Peyer's patch (tissue), 4 donors: ENCODE measurements at regions not wholly inside any gene's neighbourhood (a gene's known extent, or its start where the extent isn't known, plus 50 kb on each side); places are given as distances from the start of the nearest gene placed in this dataset.

Experiments
- DNase-seq, 3 donors: peaks; one replicate each; pipeline ENCODE4 v3.0.0-alpha.2; 2017 to 2019
- H3K27ac ChIP-seq, 4 donors: fragments of 200-600 bp; sonication (generic); one replicate each; pipeline ENCODE4 v1.5.1; 2016 to 2019
- H3K27me3 ChIP-seq, 2 donors: fragments of 200-600 bp; sonication (generic); one replicate each; pipeline ENCODE4 v1.5.1; 2019
- H3K36me3 ChIP-seq, 3 donors: fragments of 200-600 bp; sonication (generic); one replicate each; pipeline ENCODE4 v1.5.1; 2016 to 2019
- H3K4me1 ChIP-seq, 4 donors: fragments of 200-600 bp; sonication (generic); one replicate each; pipeline ENCODE4 v1.5.1; 2016 to 2019
- H3K4me3 ChIP-seq, 4 donors: fragments of 200-600 bp; sonication (generic); 1 replicate in 3 of 4; 2 replicates in 1 of 4; pipeline ENCODE4 v1.5.1; 2016 to 2019; ENCODE audit warnings: mild to moderate bottlenecking in 1 of 4
- H3K9me3 ChIP-seq, 4 donors: fragments of 200-600 bp; sonication (generic); one replicate each; pipeline ENCODE4 v1.5.1; 2016 to 2019; ENCODE audit warnings: mild to moderate bottlenecking in 1 of 4
- POLR2A ChIP-seq, 2 donors: fragments of 450-650 bp; IDR thresholded peaks; one replicate each; pipeline ENCODE4 v1.5.1; 2017; ENCODE audit warnings: antibody characterized with exemption in 2 of 2, mild to moderate bottlenecking in 2 of 2, moderate library complexity in 2 of 2
- TF ChIP-seq, protein P1 (sequence below), 6 experiments: fragments of 450-650 bp in 4 of 6; fragments of 200-600 bp in 2 of 6; sonication (generic) in 1 of 6; IDR thresholded peaks; one replicate each; pipeline ENCODE4 v1.5.1; 2017 to 2019; ENCODE audit warnings: antibody characterized with exemption in 6 of 6, mild to moderate bottlenecking in 3 of 6, moderate library complexity in 1 of 6

DNA sequence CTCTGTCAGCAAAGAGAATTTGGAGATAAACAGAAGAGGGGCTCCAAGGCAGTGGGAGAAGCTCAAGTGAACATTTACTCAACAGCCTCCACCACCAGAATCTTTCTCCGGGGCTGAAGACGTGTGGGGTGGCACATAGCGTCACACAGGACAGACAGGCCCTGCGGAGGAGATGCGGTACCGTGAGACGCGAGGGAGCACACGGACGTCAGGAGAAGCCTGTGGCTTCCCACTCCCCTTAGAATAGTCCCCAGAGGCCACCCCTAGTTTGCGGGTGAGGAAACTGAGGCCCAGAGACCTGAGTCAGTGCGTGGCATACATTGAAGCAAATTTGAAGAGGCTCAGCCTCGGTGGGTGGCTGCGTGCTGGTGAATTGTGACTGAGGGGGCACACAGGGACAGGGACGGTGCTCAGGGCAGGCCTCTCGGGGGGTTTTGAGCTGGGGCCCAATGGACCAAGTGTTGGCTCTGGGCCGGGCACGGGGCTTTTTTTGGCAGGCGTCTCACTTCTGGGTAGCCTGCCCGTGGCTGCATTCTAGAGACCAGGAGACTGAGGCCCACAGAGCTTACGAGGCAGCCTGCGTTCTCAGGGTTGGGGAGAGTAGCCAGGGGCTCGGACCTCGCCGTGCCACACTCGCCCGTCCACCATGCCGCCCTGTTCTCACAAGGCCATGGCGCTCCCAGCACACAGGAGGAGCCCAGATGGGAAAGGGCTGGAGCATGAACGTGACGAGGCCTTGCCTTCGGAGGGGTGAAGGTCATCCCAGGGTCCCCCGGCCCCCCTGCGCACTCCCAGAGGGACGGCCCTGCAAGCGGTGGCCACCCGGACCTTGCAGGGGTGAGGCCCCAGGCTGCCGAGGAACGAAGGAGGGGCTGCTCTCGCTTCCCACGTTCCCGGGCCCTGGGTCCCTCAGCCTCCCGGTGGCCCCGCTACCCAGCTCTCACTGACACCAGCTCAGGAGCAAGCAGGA is 220.6 kb downstream of the C9orf50 start:
- Histone ChIP-seq H3K9me3 (no peaks in the 10 kb centered on the region), H3K4me1 (peaks cover 0 to 8% (median 0%) of the 10 kb centered on the region in 4 donors), H3K27me3 (no peaks in the 10 kb centered on the region), H3K4me3 (no peak overlapping the region), H3K36me3 (no peaks in the 10 kb centered on the region), H3K27ac (peak overlapping the region in 1 of 4 donors; percentile 50)
- TF ChIP-seq POLR2A (IDR thresholded peaks at IDR 0.05), result no peak
- TF ChIP-seq, protein P1, sequence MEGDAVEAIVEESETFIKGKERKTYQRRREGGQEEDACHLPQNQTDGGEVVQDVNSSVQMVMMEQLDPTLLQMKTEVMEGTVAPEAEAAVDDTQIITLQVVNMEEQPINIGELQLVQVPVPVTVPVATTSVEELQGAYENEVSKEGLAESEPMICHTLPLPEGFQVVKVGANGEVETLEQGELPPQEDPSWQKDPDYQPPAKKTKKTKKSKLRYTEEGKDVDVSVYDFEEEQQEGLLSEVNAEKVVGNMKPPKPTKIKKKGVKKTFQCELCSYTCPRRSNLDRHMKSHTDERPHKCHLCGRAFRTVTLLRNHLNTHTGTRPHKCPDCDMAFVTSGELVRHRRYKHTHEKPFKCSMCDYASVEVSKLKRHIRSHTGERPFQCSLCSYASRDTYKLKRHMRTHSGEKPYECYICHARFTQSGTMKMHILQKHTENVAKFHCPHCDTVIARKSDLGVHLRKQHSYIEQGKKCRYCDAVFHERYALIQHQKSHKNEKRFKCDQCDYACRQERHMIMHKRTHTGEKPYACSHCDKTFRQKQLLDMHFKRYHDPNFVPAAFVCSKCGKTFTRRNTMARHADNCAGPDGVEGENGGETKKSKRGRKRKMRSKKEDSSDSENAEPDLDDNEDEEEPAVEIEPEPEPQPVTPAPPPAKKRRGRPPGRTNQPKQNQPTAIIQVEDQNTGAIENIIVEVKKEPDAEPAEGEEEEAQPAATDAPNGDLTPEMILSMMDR (IDR thresholded peaks at IDR 0.05), result no peak
- DNase-seq, result peak in 1 of 3 donors; percentile 32

DNA sequence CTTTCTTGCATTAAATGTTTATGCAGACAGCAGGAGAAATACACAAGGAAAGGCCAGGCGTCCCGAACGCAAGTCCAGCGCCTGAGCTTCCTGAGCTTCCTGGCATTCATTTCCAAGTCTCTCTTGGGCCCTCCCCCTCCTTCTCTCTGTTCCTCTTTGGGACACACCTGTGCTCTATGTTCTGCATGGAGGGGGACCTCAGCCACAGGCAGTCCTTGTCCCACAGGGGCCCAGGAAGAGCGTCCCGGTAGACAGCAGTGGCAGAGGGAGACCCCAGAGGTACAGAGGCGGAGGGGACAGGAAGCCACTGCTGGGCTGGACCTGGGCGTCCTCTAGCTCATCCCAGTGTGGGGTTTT is 221.3 kb downstream of the C9orf50 start:
- H3K36me3 ChIP-seq, result no peaks in the 10 kb centered on the region
- no peak overlapping the region for H3K4me3 ChIP-seq
- H3K27ac ChIP-seq, result no peak overlapping the region
- H3K4me1 ChIP-seq, result peaks cover 0 to 8% (median 0%) of the 10 kb centered on the region in 4 donors
- no peaks in the 10 kb centered on the region for H3K9me3 ChIP-seq
- TF ChIP-seq, protein P1 (IDR thresholded peaks at IDR 0.05), result no peak
- no peak for TF ChIP-seq POLR2A (IDR thresholded peaks at IDR 0.05)
- peak in 1 of 3 donors; percentile 42 for DNase-seq
- no peaks in the 10 kb centered on the region for H3K27me3 ChIP-seq

DNA sequence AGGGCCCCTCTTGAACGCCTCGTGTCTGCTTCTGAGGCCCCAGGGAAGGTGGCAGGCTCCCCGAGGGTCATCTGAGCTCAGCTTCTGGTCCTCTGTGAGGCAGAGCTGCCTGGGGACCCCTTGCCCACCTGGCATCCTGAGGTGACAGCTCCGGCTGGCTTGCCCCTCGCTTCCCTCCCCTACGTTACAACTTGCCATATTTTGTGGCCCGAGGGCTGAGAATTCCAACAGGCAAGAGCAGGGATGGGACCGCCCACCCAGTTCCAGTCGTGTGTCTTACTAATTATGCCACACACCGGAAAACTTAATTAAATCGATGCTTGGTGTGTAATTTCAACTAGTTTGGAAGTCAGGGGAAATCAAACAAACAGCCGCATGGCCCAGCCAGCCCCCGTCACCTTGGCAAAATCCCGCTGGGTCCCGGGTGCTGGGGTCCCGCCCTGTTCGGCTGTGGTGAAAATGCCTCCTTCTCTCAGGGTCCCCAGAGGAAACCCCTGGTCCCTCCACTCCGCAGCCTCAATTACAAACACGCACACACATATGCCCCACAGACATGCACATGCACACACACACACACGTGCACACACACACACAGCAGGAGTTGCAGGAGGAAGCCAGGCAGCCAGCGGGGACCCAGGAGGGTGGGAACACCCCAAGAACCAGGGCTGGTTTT is 221.0 kb upstream of the IER5L start:
- TF ChIP-seq, protein P1 (IDR thresholded peaks at IDR 0.05), result no peak
- no peak for TF ChIP-seq POLR2A (IDR thresholded peaks at IDR 0.05)
- Histone ChIP-seq H3K27ac (no peak overlapping the region), H3K27me3 (no peaks in the 10 kb centered on the region), H3K9me3 (no peaks in the 10 kb centered on the region), H3K36me3 (no peaks in the 10 kb centered on the region), H3K4me3 (no peak overlapping the region), H3K4me1 (peaks cover 0 to 8% (median 0%) of the 10 kb centered on the region in 4 donors)
- no peak for DNase-seq

DNA sequence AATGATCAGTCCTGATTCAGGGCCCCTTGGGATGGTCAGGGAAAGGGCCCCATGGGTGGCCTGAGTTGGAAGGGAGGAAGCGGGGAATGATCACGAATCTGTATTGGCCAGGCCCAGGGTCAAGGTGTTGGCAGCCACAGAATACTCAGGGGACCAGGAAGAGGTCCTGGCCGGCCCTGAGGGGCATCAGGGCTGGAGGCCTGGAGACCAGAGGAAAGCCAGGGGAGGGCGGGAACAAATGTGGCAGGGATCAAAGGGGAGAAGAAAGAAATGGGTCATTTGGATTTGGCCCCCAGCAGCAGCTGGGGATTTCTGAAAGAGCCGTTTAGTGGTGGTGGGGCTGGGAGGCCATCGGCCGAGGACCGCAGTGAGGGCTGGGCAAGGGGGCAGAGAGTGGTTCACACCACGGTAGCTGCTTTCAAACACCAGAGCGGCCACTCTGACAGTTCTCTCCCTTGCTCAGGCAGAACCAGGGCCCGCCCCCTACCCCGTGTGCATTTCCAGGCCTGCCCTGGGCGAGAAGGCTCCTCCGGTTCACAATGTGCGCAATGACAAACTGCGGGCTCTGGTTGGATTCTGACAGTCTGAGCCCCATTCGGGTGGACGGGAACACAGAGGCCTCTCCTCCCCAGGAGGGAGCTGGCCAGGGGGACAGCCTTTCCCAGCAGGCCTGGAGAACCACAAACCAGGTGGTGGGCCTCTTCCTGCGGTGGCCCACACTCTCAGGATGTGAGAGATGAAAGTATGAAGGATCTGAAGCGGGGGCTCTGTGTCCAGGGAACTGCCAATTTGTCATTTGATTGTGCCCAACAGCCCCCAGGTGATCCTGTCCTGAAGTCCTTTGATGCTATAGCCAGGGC is 220.3 kb upstream of the IER5L start:
- no peak for DNase-seq
- Histone ChIP-seq H3K4me3 (no peak overlapping the region), H3K9me3 (no peaks in the 10 kb centered on the region), H3K27ac (no peak overlapping the region), H3K4me1 (peaks cover 0 to 6% (median 0%) of the 10 kb centered on the region in 4 donors), H3K36me3 (no peaks in the 10 kb centered on the region), H3K27me3 (no peaks in the 10 kb centered on the region)
- no peak for TF ChIP-seq POLR2A (IDR thresholded peaks at IDR 0.05)
- TF ChIP-seq, protein P1 (IDR thresholded peaks at IDR 0.05), result no peak

DNA sequence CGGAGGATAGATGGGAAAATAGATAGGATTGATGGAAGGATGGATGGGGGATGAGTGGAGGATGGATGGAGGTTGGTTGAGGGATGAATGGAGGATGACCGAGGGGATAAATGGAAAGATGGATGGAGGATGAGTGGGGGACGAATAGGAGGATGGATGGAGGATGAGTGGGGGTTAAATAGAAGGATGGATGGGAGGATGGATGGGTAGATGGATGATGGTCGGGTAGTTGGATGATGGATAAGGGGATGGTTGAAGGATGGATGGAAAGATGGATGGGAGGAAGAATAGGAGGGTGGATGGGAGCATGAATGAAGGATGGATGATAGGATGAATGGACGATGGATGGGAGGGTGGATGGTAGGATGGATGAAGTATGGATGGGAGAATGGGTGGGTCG is 219.3 kb upstream of the IER5L start:
- H3K27ac ChIP-seq, result no peak overlapping the region

More for the DNA sequence above, 219.3 kb upstream of the IER5L start:
- no peaks in the 10 kb centered on the region for H3K36me3 ChIP-seq
- no peaks in the 10 kb centered on the region for H3K27me3 ChIP-seq
- H3K4me3 ChIP-seq, result no peak overlapping the region
- TF ChIP-seq, protein P1 (IDR thresholded peaks at IDR 0.05), result no peak
- no peak for TF ChIP-seq POLR2A (IDR thresholded peaks at IDR 0.05)
- no peak for DNase-seq
- H3K4me1 ChIP-seq, result no peaks in the 10 kb centered on the region
- H3K9me3 ChIP-seq, result no peaks in the 10 kb centered on the region
